ENCODE measurements at regions not wholly inside any gene's neighbourhood (a gene's known extent, or its start where the extent isn't known, plus 50 kb on each side); places are given as distances from the start of the nearest gene placed in this dataset.

GRCh38 chr17:73788111-73788510, 143.9 kb upstream of the SDK2 start:
- Mint-ChIP-seq H3K4me1 (no peaks in the 10 kb centered on the region), H3K27ac (no peak overlapping the region), H3K27me3 (no peaks in the 10 kb centered on the region), H3K4me3 (no peak overlapping the region), H3K36me3 (ENCODE audit: low read depth) (no peaks in the 10 kb centered on the region), H3K9me3 (ENCODE audit: low read depth) (no peaks in the 10 kb centered on the region)
- ChIA-PET POLR2A (interaction anchor here (0.7 kb wide), 1 partner anchor 102 kb away, joined by 3 read pairs; no protein-coding TSS in a partner anchor), CTCF (no interaction called here)
- no peak for ATAC-seq
- DNase-seq, result no peak
- intact Hi-C loops (cut with DNase I, micrococcal nuclease), result no loop called here

- Mint-ChIP-seq H3K4me1 (peaks cover 5% of the 10 kb centered on the region), H3K36me3 (ENCODE audit: low read depth) (no peaks in the 10 kb centered on the region), H3K4me3 (no peak overlapping the region), H3K27me3 (no peaks in the 10 kb centered on the region), H3K27ac (no peak overlapping the region), H3K9me3 (ENCODE audit: low read depth) (no peaks in the 10 kb centered on the region)
- CTCF ChIA-PET, result no interaction called here
- intact Hi-C loops (cut with DNase I, micrococcal nuclease), result no loop called here
- no peak for ATAC-seq
- POLR2A ChIA-PET, result no interaction called here
- DNase-seq, result no peak
Measured at GRCh38 chr17:73791121-73791520, 146.9 kb upstream of the SDK2 start.

DNA sequence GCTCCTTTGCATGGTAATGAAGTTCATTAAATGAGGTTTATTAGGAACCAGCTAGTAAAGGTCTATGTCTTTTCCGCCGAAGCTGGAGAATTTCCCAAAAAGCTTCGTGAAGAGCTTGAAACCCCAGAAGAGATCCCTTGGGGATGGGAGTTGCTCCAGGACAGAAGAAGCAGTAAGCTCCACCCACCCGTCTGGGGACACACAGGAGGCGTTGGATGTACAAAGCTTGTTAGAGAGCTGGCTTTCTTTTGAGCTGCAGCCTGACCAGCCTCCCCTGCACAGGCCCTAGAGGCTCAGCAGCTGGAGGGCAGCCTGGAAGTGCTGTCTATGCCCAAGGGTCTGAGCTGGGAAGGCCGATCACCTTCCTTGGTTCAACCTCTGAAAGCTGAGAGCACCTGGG, 147.4 kb upstream of the SDK2 start:
- ChIA-PET CTCF (no interaction called here), POLR2A (no interaction called here)
- Mint-ChIP-seq H3K4me3 (no peak overlapping the region), H3K36me3 (ENCODE audit: low read depth) (no peaks in the 10 kb centered on the region), H3K9me3 (ENCODE audit: low read depth) (no peaks in the 10 kb centered on the region), H3K27me3 (no peaks in the 10 kb centered on the region), H3K4me1 (peaks cover 5% of the 10 kb centered on the region), H3K27ac (no peak overlapping the region)
- no peak for DNase-seq
- intact Hi-C loops (cut with DNase I, micrococcal nuclease), result no loop called here
- ATAC-seq, result no peak

DNA sequence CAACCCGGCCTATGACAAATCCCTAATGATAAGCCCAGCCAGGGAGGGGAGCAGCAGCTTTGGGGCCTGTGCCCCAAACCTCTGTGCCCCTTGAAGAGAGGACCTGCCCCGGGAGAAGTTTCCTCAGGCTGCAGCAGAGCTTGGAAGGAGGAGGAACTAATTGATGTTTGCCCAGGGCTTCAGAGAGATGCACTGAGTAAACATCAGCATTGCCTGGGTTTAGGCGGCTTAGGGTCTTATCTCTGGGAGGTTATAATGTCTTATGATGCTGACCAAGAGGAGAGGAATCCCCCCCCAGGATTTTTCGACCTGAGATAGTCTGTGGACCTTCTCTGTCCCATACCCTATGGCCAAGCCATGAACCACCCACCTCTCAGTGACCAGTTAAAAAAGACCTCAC, 148.7 kb upstream of the SDK2 start:
- H3K9me3 Mint-ChIP-seq (ENCODE audit: low read depth), result no peaks in the 10 kb centered on the region
- no peak overlapping the region for H3K4me3 Mint-ChIP-seq
- ChIA-PET POLR2A (no interaction called here), CTCF (no interaction called here)
- intact Hi-C loops (cut with DNase I, micrococcal nuclease), result no loop called here
- no peak for DNase-seq
- H3K36me3 Mint-ChIP-seq (ENCODE audit: low read depth), result no peaks in the 10 kb centered on the region
- ATAC-seq, result no peak
- H3K4me1 Mint-ChIP-seq, result peaks cover 5% of the 10 kb centered on the region
- H3K27ac Mint-ChIP-seq, result no peak overlapping the region
- H3K27me3 Mint-ChIP-seq, result no peaks in the 10 kb centered on the region

GRCh38 chr17:73794336-73794735, 150.1 kb upstream of the SDK2 start:
- no peak for ATAC-seq

DNA sequence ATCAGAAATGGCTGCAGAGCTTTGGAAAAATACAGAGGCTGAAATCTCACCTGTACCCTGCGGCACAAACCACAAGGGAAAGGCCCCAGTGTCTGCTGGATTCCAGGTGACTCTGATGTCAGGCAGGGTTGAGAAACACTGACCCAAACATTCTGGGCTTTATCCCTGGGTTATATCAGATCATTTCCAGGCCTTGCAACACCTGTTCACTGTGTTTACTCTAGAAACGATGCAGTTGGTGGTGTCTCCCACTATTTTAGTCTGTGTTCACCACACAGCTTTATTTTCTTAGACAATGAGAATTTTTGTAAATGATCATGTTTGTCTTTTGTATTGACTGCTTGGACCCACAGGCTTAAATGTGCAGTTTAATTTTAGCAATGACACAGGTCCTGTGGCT, 151.5 kb upstream of the SDK2 start:
- ChIA-PET CTCF (interaction anchor here (0.6 to 1.0 kb wide), 2 partner anchors 9 to 141 kb away, joined by 3 read pairs; no protein-coding TSS in a partner anchor), POLR2A (no interaction called here)
- Mint-ChIP-seq H3K36me3 (ENCODE audit: low read depth) (no peaks in the 10 kb centered on the region), H3K27me3 (no peaks in the 10 kb centered on the region), H3K27ac (no peak overlapping the region), H3K4me1 (peaks cover 8% of the 10 kb centered on the region), H3K4me3 (no peak overlapping the region), H3K9me3 (ENCODE audit: low read depth) (no peaks in the 10 kb centered on the region)
- intact Hi-C loops (cut with DNase I, micrococcal nuclease), result no loop called here
- ATAC-seq, result no peak
- no peak for DNase-seq

More at GRCh38 chr17:73794336-73794735, 150.1 kb upstream of the SDK2 start:
- no peak for DNase-seq
- Mint-ChIP-seq H3K36me3 (ENCODE audit: low read depth) (no peaks in the 10 kb centered on the region), H3K27me3 (no peaks in the 10 kb centered on the region), H3K4me3 (no peak overlapping the region), H3K4me1 (peaks cover 5% of the 10 kb centered on the region), H3K27ac (no peak overlapping the region), H3K9me3 (ENCODE audit: low read depth) (no peaks in the 10 kb centered on the region)
- POLR2A ChIA-PET, result no interaction called here
- CTCF ChIA-PET, result interaction anchor here (1.1 kb wide), 1 partner anchor 250 kb away, joined by 3 read pairs; no protein-coding TSS in a partner anchor
- intact Hi-C loops (cut with DNase I, micrococcal nuclease), result no loop called here

- Mint-ChIP-seq H3K9me3 (ENCODE audit: low read depth) (no peaks in the 10 kb centered on the region), H3K4me1 (peaks cover 14% of the 10 kb centered on the region), H3K27ac (no peak overlapping the region), H3K36me3 (ENCODE audit: low read depth) (no peaks in the 10 kb centered on the region), H3K27me3 (no peaks in the 10 kb centered on the region), H3K4me3 (no peak overlapping the region)
- CTCF ChIA-PET, result interaction anchor here (0.6 kb wide), 1 partner anchor 638 kb away, joined by 3 read pairs; no protein-coding TSS in a partner anchor
- POLR2A ChIA-PET, result no interaction called here
- intact Hi-C loops (cut with DNase I, micrococcal nuclease), result no loop called here
- DNase-seq (no peak), ATAC-seq (no peak)
Measured at GRCh38 chr17:73797594-73798110, 153.4 kb upstream of the SDK2 start.

GRCh38 chr17:73798111-73798748, 154.0 kb upstream of the SDK2 start:
- Mint-ChIP-seq H3K36me3 (ENCODE audit: low read depth) (no peaks in the 10 kb centered on the region), H3K27ac (no peak overlapping the region), H3K4me3 (no peak overlapping the region), H3K27me3 (no peaks in the 10 kb centered on the region), H3K9me3 (ENCODE audit: low read depth) (no peaks in the 10 kb centered on the region), H3K4me1 (peaks cover 14% of the 10 kb centered on the region)
- CTCF ChIA-PET, result no interaction called here
- no peak for ATAC-seq
- POLR2A ChIA-PET, result no interaction called here
- no peak for DNase-seq
- intact Hi-C loops (cut with DNase I, micrococcal nuclease), result no loop called here

DNA sequence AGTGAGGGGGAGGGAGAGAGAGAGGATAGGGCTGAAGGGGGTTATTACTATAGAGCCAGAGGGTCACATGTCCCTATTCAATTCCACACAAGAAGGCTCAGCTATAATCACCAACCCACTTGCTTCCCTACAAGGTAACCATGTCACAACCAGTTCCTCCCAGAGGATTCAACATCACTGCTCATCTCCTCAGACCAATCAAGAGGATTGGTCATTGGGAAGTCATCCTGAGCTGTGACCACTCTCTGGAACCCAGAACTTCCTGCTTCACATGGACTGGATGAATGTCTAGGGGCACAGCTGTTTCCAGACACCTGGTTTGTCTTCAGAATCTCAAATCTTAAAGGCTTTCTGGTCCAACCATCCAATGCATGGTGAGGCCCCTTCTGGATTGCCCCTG, 154.9 kb upstream of the SDK2 start:
- no peaks in the 10 kb centered on the region for H3K9me3 Mint-ChIP-seq (ENCODE audit: low read depth)
- H3K27me3 Mint-ChIP-seq, result no peaks in the 10 kb centered on the region
- H3K4me1 Mint-ChIP-seq, result peaks cover 14% of the 10 kb centered on the region
- no peak overlapping the region for H3K4me3 Mint-ChIP-seq
- H3K27ac Mint-ChIP-seq, result no peak overlapping the region
- DNase-seq, result no peak
- no peaks in the 10 kb centered on the region for H3K36me3 Mint-ChIP-seq (ENCODE audit: low read depth)
- intact Hi-C loops (cut with DNase I, micrococcal nuclease), result no loop called here
- CTCF ChIA-PET, result no interaction called here
- no peak for ATAC-seq
- POLR2A ChIA-PET, result no interaction called here

GRCh38 chr17:73799781-73800627, 155.8 kb upstream of the SDK2 start:
- no peak overlapping the region for H3K4me3 Mint-ChIP-seq
- ATAC-seq (no peak), DNase-seq (no peak)
- no peaks in the 10 kb centered on the region for H3K9me3 Mint-ChIP-seq (ENCODE audit: low read depth)
- ChIA-PET POLR2A (no interaction called here), CTCF (no interaction called here)
- H3K27ac Mint-ChIP-seq, result no peak overlapping the region
- H3K4me1 Mint-ChIP-seq, result peaks cover 8% of the 10 kb centered on the region
- no peaks in the 10 kb centered on the region for H3K27me3 Mint-ChIP-seq
- H3K36me3 Mint-ChIP-seq (ENCODE audit: low read depth), result no peaks in the 10 kb centered on the region
- intact Hi-C loops (cut with DNase I, micrococcal nuclease), result no loop called here

- CTCF ChIA-PET, result no interaction called here
- ATAC-seq (no peak), DNase-seq (no peak)
- peaks cover 8% of the 10 kb centered on the region for H3K4me1 Mint-ChIP-seq
- no peaks in the 10 kb centered on the region for H3K36me3 Mint-ChIP-seq (ENCODE audit: low read depth)
- no peak overlapping the region for H3K4me3 Mint-ChIP-seq
- intact Hi-C loops (cut with DNase I, micrococcal nuclease), result no loop called here
- peaks cover 5% of the 10 kb centered on the region for H3K9me3 Mint-ChIP-seq (ENCODE audit: low read depth)
- POLR2A ChIA-PET, result no interaction called here
- H3K27me3 Mint-ChIP-seq, result peaks cover 3% of the 10 kb centered on the region
- H3K27ac Mint-ChIP-seq, result no peak overlapping the region
Measured at GRCh38 chr17:73800893-73801292, 156.6 kb upstream of the SDK2 start.

GRCh38 chr17:73801455-73802100, 157.3 kb upstream of the SDK2 start:
- peaks cover 3% of the 10 kb centered on the region for H3K27me3 Mint-ChIP-seq
- peaks cover 6% of the 10 kb centered on the region for H3K9me3 Mint-ChIP-seq (ENCODE audit: low read depth)
- H3K36me3 Mint-ChIP-seq (ENCODE audit: low read depth), result no peaks in the 10 kb centered on the region
- DNase-seq (no peak), ATAC-seq (no peak)
- CTCF ChIA-PET, result interaction anchor here (0.6 kb wide), 1 partner anchor 24 kb away, joined by 3 read pairs; no protein-coding TSS in a partner anchor
- intact Hi-C loops (cut with DNase I, micrococcal nuclease), result no loop called here
- POLR2A ChIA-PET, result no interaction called here
- H3K4me3 Mint-ChIP-seq, result no peak overlapping the region
- no peak overlapping the region for H3K27ac Mint-ChIP-seq
- peaks cover 8% of the 10 kb centered on the region for H3K4me1 Mint-ChIP-seq

Data from activated CD4-positive, alpha-beta T cell treated with anti-CD3 and anti-CD28 coated beads for 36 hours (primary cell).